Adrenal gland (tissue), 9 donors: ENCODE measurements at regions not wholly inside any gene's neighbourhood (a gene's known extent, or its start where the extent isn't known, plus 50 kb on each side); places are given as distances from the start of the nearest gene placed in this dataset.

Experiments used
- DNase-seq, 7 donors: peaks; one replicate each; pipeline ENCODE4 v3.0.0-alpha.2; 2019 to 2020
- H3K27ac ChIP-seq, 5 donors: fragments of 200-600 bp; sonication (generic) in 4 of 5; 1 replicate in 3 of 5; 2 replicates in 2 of 5; pipeline versions ENCODE4 v1.5.1 to v1.8.0; 2016 to 2020; ENCODE audit warnings: mild to moderate bottlenecking in 1 of 5
- H3K27me3 ChIP-seq: fragments of 200-600 bp; 2 replicates; pipeline ENCODE4 v1.8.0; 2021
- H3K36me3 ChIP-seq, 2 donors: fragments of 200-600 bp; replicated peaks in 1 of 2; 1 replicate in 1 of 2; 2 replicates in 1 of 2; pipeline versions ENCODE4 v1.5.1 to v1.8.0; 2018 to 2022
- H3K4me1 ChIP-seq, 2 donors: fragments of 200-600 bp; replicated peaks in 1 of 2; 1 replicate in 1 of 2; 2 replicates in 1 of 2; pipeline versions ENCODE4 v1.5.1 to v1.8.0; 2018 to 2021
- H3K4me3 ChIP-seq, 4 donors: fragments of 200-600 bp; sonication (generic) in 3 of 4; one replicate each; pipeline ENCODE4 v1.5.1; 2016 to 2018
- H3K9me3 ChIP-seq, 3 donors: fragments of 200-600 bp; sonication (generic) in 1 of 3; replicated peaks in 1 of 3; 1 replicate in 2 of 3; 2 replicates in 1 of 3; pipeline versions ENCODE4 v1.5.1 to v1.8.0; 2016 to 2021
- POLR2A ChIP-seq, 2 donors: fragments of 450-650 bp; IDR thresholded peaks; one replicate each; pipeline ENCODE4 v1.6.1; 2017; ENCODE audit warnings: antibody characterized with exemption in 2 of 2, mild to moderate bottlenecking in 2 of 2, moderate library complexity in 1 of 2
- WGBS, 4 donors: extraction: QIAGEN DNeasy Blood & Tissue Kit in 2 of 4; methylation state at CpG; one replicate each; pipeline versions ENCODE4 v1.1.5 to v1.1.7; 2013 to 2017; 5-methylcytosine and 5-hydroxymethylcytosine counted together
- intact Hi-C, 2 donors: fragments of 100-400 bp; cut with DNase I; formaldehyde crosslinking; loops; one replicate each; pipeline versions ENCODE4 v1.14.1 to v1.15.0; 2022 to 2023
- TF ChIP-seq, protein P1 (sequence below), 6 experiments: fragments of 450-650 bp in 4 of 6; fragments of 200-600 bp in 2 of 6; sonication (generic) in 1 of 6; IDR thresholded peaks; 1 replicate in 5 of 6; 2 replicates in 1 of 6; pipeline versions ENCODE4 v1.5.1 to v1.8.0; 2016 to 2021; ENCODE audit warnings: antibody characterized with exemption in 6 of 6, mild to moderate bottlenecking in 2 of 6, moderate library complexity in 1 of 6
- donor health status: healthy with polysubstance abuse.
- donor health status: Bipolar disorder and iron deficiency.
- donor health status: DM: yes; HTN: yes; CAD: no.
- donor health status: DM: no; HTN: no; CAD: no.
- donor health status: DM: no; HTN: no; CAD: no.

DNA sequence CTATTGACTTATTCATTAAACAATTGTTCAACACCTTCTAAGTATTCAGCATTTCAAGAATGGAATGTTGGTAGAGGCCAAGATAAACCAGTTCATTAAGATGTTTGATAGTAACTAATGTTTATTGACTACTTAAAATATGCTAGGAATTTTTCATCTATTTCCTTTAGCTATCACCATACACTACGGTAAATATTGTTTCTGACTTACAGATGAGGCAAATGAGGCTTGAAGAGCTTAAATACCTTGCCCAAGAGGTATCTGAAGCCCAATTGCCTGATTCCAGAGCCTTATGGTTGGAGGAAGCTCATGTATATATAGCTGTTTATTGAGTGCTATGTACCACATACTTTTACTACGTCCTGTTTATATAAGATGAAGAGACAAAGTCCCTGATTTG, 286.2 kb downstream of the NDFIP2 start:
- Histone ChIP-seq H3K9me3 (no peaks in the 10 kb centered on the region), H3K36me3 (no peaks in the 10 kb centered on the region), H3K4me3 (no peak overlapping the region), H3K4me1 (no peaks in the 10 kb centered on the region), H3K27ac (no peak overlapping the region), H3K27me3 (no peaks in the 10 kb centered on the region)
- DNase-seq: no peak
- intact Hi-C loops: no loop called here
- 75 to 82% (median 78%) methylated on average over 2 of the region's 2 CpGs for WGBS, 4 donors
- no peak for TF ChIP-seq POLR2A (IDR thresholded peaks at IDR 0.05)
- TF ChIP-seq, protein P1, sequence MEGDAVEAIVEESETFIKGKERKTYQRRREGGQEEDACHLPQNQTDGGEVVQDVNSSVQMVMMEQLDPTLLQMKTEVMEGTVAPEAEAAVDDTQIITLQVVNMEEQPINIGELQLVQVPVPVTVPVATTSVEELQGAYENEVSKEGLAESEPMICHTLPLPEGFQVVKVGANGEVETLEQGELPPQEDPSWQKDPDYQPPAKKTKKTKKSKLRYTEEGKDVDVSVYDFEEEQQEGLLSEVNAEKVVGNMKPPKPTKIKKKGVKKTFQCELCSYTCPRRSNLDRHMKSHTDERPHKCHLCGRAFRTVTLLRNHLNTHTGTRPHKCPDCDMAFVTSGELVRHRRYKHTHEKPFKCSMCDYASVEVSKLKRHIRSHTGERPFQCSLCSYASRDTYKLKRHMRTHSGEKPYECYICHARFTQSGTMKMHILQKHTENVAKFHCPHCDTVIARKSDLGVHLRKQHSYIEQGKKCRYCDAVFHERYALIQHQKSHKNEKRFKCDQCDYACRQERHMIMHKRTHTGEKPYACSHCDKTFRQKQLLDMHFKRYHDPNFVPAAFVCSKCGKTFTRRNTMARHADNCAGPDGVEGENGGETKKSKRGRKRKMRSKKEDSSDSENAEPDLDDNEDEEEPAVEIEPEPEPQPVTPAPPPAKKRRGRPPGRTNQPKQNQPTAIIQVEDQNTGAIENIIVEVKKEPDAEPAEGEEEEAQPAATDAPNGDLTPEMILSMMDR (IDR thresholded peaks at IDR 0.05): no peak

DNA sequence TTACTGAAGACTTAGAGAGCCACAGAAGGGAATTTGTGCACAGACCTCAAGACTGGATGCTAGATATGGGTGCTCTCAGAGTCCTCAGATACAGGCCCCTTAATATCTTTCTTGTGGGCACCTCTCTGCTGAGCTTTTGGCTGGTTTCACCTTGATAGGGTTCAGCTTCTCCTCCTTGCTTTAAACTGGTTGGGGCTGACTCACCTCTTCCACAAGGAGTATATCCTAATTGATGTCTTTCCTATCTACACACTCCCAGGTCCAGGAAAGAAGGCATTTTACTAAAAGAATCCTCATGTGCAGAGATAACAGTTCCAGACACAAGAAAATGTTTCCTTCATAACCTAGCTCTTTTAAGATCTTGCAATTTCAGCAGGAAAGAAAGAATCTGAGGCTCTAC, 284.4 kb downstream of the NDFIP2 start:
- DNase-seq: no peak
- intact Hi-C loops: no loop called here
- Histone ChIP-seq H3K27ac (no peak overlapping the region), H3K36me3 (no peaks in the 10 kb centered on the region), H3K27me3 (no peaks in the 10 kb centered on the region), H3K4me1 (no peaks in the 10 kb centered on the region), H3K9me3 (no peaks in the 10 kb centered on the region), H3K4me3 (no peak overlapping the region)
- TF ChIP-seq, protein P1 (IDR thresholded peaks at IDR 0.05): no peak
- TF ChIP-seq POLR2A (IDR thresholded peaks at IDR 0.05): no peak

DNA sequence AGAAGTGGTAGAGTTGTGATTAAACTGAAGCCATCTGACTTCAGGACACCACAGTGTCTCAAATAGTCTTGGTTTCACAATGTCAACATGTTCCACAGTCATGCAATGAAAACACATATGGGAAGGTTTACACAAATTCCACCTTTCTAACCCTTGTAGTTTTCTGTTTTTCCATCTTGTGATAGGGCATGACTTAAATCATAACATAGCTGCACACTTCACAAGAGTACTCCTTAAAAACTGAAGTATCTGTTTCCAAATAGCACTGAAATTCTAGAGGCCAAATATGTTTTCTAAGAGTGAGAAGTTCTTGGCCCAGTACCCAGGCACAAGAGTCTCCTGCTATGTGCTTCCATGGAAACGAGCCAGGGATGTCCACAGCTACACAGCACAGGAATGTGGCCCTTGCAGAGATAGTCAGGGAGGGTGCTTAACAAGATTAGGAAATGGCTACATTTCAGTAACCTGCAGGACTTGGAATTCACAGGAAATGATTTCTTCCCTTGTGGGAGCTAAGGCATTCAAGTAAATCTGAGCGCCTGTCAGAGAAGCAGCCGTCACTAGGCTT, 269.1 kb downstream of the NDFIP2 start:
- Histone ChIP-seq H3K4me1 (no peaks in the 10 kb centered on the region), H3K36me3 (no peaks in the 10 kb centered on the region), H3K4me3 (no peak overlapping the region), H3K27ac (peak overlapping the region in 1 of 5 donors; percentile 37), H3K27me3 (no peaks in the 10 kb centered on the region), H3K9me3 (no peaks in the 10 kb centered on the region)
- TF ChIP-seq POLR2A (IDR thresholded peaks at IDR 0.05): no peak
- TF ChIP-seq, protein P1 (IDR thresholded peaks at IDR 0.05): no peak
- 39 to 57% (median 47%) methylated on average over 3 of the region's 3 CpGs for WGBS, 4 donors
- intact Hi-C loops: no loop called here
- peak; percentile 21 to 85 (median 82) for DNase-seq

DNA sequence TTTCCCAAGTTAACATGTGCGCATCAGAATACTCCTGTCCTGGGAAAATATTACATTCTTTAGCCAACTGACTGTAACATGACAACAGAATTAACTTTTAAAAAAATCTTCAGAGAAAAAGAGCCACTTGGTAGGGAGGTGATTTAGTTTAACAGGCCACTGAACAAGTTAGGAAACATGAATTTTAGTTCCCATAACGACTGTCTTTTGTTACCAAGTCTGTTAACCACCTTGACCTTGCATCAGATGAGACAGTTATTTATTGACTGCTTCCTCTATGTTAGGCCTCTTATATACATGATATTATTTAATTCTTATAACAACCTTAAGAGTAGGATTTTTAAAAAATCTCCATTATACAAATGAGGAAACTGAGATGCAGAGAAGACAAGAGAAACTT, 268.6 kb downstream of the NDFIP2 start:
- intact Hi-C loops: no loop called here

More for the DNA sequence above, 268.6 kb downstream of the NDFIP2 start:
- Histone ChIP-seq H3K27ac (peak overlapping the region in 1 of 5 donors; percentile 33), H3K36me3 (no peaks in the 10 kb centered on the region), H3K27me3 (no peaks in the 10 kb centered on the region), H3K4me3 (no peak overlapping the region), H3K9me3 (no peaks in the 10 kb centered on the region), H3K4me1 (no peaks in the 10 kb centered on the region)
- no peak for TF ChIP-seq POLR2A (IDR thresholded peaks at IDR 0.05)
- TF ChIP-seq, protein P1 (IDR thresholded peaks at IDR 0.05): no peak
- no peak for DNase-seq
- 62 to 68% (median 64%) methylated on average over 2 of the region's 2 CpGs for WGBS, 4 donors
